ENCODE measurements at regions not wholly inside any gene's neighbourhood (a gene's known extent, or its start where the extent isn't known, plus 50 kb on each side); places are given as distances from the start of the nearest gene placed in this dataset.
"Not testable (repeated sequence)": the region's sequence is repeated elsewhere in the genome, so short reads cannot be mapped to it uniquely, and the experiment has no call there.

DNA sequence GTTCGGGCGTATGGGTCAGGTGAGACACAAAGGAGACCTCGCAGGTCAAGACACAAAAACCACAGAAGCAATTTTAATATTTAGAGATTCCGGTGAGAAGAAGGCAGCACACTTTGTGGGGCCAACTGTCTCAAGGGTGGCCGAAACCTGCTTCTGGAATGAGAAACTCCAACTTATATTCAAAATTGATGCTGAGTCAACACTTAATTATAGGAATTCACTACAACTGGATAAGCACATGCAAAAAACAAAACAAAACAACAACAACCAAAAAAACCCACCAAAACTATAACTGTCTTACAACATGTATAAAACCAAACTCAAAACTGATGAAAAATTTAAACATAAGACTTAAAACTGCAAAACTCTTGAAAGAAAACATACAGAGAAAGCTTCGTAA is 593.3 kb downstream of the POM121L12 start:
- H3F3A ChIP-seq (ENCODE audit: low read length, unreplicated experiment): no peaks in the 10 kb centered on the region
- DNase-seq (no peak), ATAC-seq (no peak)
- BruUV-seq (replicated peaks): no TSS peak
- H4K20me1 ChIP-seq (ENCODE audit: low read length): no peaks in the 10 kb centered on the region
- H3K4me3 ChIP-seq (ENCODE audit: low read length): no peak overlapping the region
- ChIA-PET CTCF (no interaction called here), POLR2A (ENCODE audit: unreplicated experiment) (no interaction called here)
- H3K4me2 ChIP-seq (ENCODE audit: low read length): no peak overlapping the region
- H2AFZ ChIP-seq (ENCODE audit: low read length): no peak overlapping the region
- no peak overlapping the region for H3K27ac ChIP-seq (ENCODE audit: low read length)
- no peaks in the 10 kb centered on the region for H3K4me1 ChIP-seq (ENCODE audit: insufficient read depth, low read length)
- intact Hi-C loops (cut with micrococcal nuclease): no loop called here
- H3K27me3 ChIP-seq (ENCODE audit: low read length): no peaks in the 10 kb centered on the region
- H3K9me2 ChIP-seq (replicated peaks; ENCODE audit: low read length): no peaks in the 10 kb centered on the region
- H3K9me3 ChIP-seq (ENCODE audit: low read length): no peaks in the 10 kb centered on the region
- TF ChIP-seq, protein P1, sequence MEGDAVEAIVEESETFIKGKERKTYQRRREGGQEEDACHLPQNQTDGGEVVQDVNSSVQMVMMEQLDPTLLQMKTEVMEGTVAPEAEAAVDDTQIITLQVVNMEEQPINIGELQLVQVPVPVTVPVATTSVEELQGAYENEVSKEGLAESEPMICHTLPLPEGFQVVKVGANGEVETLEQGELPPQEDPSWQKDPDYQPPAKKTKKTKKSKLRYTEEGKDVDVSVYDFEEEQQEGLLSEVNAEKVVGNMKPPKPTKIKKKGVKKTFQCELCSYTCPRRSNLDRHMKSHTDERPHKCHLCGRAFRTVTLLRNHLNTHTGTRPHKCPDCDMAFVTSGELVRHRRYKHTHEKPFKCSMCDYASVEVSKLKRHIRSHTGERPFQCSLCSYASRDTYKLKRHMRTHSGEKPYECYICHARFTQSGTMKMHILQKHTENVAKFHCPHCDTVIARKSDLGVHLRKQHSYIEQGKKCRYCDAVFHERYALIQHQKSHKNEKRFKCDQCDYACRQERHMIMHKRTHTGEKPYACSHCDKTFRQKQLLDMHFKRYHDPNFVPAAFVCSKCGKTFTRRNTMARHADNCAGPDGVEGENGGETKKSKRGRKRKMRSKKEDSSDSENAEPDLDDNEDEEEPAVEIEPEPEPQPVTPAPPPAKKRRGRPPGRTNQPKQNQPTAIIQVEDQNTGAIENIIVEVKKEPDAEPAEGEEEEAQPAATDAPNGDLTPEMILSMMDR (conservative IDR thresholded peaks at IDR 0.05; ENCODE audit: low read depth, low read length): no peak
- TF ChIP-seq EZH2 (IDR thresholded peaks at IDR 0.05; ENCODE audit: low read length, unreplicated experiment): no peak
- TF ChIP-seq EZH2phosphoT487 (IDR thresholded peaks at IDR 0.05; ENCODE audit: borderline replicate concordance, low read length): no peak
- no peaks in the 10 kb centered on the region for H3K79me2 ChIP-seq (ENCODE audit: low read length)
- no peak overlapping the region for H3K9ac ChIP-seq (ENCODE audit: low read length)
- H3K36me3 ChIP-seq (ENCODE audit: low read depth, low read length): no peaks in the 10 kb centered on the region

DNA sequence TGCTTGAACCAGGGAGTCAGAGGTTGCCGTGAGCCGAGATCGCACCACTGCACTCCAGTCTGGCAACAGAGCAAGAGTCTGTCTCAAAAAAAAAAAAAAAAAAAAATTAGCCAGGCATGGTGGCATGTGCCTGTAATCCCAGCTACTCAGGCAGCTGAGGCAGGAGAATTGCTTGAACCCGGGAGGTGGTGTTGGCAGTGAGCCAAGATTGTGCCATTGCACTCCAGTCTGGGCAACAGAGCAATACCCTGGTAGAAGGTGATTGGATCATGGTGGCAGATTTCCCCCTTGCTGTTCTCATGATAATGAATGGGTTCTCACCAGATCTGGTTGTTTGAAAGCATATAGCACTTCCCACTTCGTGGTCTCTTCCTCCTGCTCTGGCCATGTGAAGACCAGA is 599.8 kb downstream of the POM121L12 start:
- CTCF ChIA-PET; H2AFZ ChIP-seq (ENCODE audit: low read length); BruUV-seq (replicated peaks); H4K20me1 ChIP-seq (ENCODE audit: low read length); DNase-seq; intact Hi-C loops (cut with micrococcal nuclease); ATAC-seq; H3K4me3 ChIP-seq (ENCODE audit: low read length); H3K4me1 ChIP-seq (ENCODE audit: insufficient read depth, low read length); POLR2A ChIA-PET (ENCODE audit: unreplicated experiment); H3K9me3 ChIP-seq (ENCODE audit: low read length); H3K36me3 ChIP-seq (ENCODE audit: low read depth, low read length); H3K79me2 ChIP-seq (ENCODE audit: low read length); H3K9me2 ChIP-seq (replicated peaks; ENCODE audit: low read length); H3K4me2 ChIP-seq (ENCODE audit: low read length); H3F3A ChIP-seq (ENCODE audit: low read length, unreplicated experiment); H3K27ac ChIP-seq (ENCODE audit: low read length); H3K9ac ChIP-seq (ENCODE audit: low read length); H3K27me3 ChIP-seq (ENCODE audit: low read length): not testable (repeated sequence)

DNA sequence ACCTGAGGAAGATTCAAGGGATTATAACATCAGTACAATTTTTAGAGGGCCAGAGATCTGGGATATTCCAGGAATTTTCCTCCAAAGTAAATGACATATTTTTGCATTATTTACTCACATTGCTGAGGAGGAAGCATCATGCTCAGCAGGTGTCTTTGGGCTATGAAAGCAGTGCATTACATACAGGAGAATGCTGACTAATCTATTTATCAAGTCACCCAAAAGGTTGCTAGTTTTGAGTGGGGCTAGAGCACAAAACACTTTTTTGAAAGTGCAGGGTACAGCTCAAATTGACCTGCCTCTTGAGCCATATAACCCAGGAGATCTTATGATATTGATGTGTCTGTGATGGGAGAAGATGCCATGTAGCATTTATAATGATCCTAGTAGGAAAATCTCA is 603.1 kb downstream of the POM121L12 start:
- Histone ChIP-seq H3K4me1 (ENCODE audit: insufficient read depth, low read length) (no peaks in the 10 kb centered on the region), H3K9me2 (replicated peaks; ENCODE audit: low read length) (no peaks in the 10 kb centered on the region), H2AFZ (ENCODE audit: low read length) (no peak overlapping the region), H3K27me3 (ENCODE audit: low read length) (no peaks in the 10 kb centered on the region), H3F3A (ENCODE audit: low read length, unreplicated experiment) (no peaks in the 10 kb centered on the region), H3K79me2 (ENCODE audit: low read length) (no peaks in the 10 kb centered on the region), H3K36me3 (ENCODE audit: low read depth, low read length) (no peaks in the 10 kb centered on the region), H3K4me3 (ENCODE audit: low read length) (no peak overlapping the region), H3K4me2 (ENCODE audit: low read length) (no peak overlapping the region), H3K27ac (ENCODE audit: low read length) (no peak overlapping the region), H3K9ac (ENCODE audit: low read length) (no peak overlapping the region), H4K20me1 (ENCODE audit: low read length) (no peaks in the 10 kb centered on the region), H3K9me3 (ENCODE audit: low read length) (no peaks in the 10 kb centered on the region)
- intact Hi-C loops (cut with micrococcal nuclease): no loop called here
- no peak for TF ChIP-seq EZH2phosphoT487 (IDR thresholded peaks at IDR 0.05; ENCODE audit: borderline replicate concordance, low read length)
- BruUV-seq (replicated peaks): no TSS peak
- ChIA-PET POLR2A (ENCODE audit: unreplicated experiment) (no interaction called here), CTCF (no interaction called here)
- no peak for ATAC-seq
- no peak for DNase-seq

DNA sequence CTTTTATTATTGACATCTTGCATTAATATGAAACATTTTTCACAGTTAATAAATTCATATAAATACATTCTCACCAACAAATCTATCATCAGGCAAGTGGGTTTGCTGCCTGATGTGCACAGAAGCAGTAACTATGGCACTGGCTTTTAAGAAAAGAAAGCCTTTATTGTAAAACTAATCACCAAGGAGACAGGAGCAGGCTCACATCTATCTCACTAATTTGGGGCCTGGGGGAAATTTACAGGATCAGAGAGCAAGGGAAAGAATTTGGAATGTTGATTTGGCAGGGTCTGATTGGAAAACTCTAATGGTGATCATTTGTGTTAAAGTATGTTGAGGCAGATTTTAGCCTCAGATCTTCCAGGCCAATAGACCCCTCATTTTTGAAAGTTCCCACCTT is 605.7 kb downstream of the POM121L12 start:
- Histone ChIP-seq H3K9me2 (replicated peaks; ENCODE audit: low read length) (no peaks in the 10 kb centered on the region), H3K27me3 (ENCODE audit: low read length) (no peaks in the 10 kb centered on the region), H3K4me1 (ENCODE audit: insufficient read depth, low read length) (no peaks in the 10 kb centered on the region), H3K9ac (ENCODE audit: low read length) (no peak overlapping the region), H3K4me3 (ENCODE audit: low read length) (no peak overlapping the region), H3K4me2 (ENCODE audit: low read length) (no peak overlapping the region), H3K27ac (ENCODE audit: low read length) (no peak overlapping the region), H3K36me3 (ENCODE audit: low read depth, low read length) (no peaks in the 10 kb centered on the region), H3K79me2 (ENCODE audit: low read length) (no peaks in the 10 kb centered on the region), H2AFZ (ENCODE audit: low read length) (no peak overlapping the region), H3K9me3 (ENCODE audit: low read length) (no peaks in the 10 kb centered on the region), H3F3A (ENCODE audit: low read length, unreplicated experiment) (no peaks in the 10 kb centered on the region), H4K20me1 (ENCODE audit: low read length) (no peaks in the 10 kb centered on the region)
- TF ChIP-seq, protein P1 (conservative IDR thresholded peaks at IDR 0.05; ENCODE audit: low read depth, low read length): no peak
- TF ChIP-seq EZH2phosphoT487 (IDR thresholded peaks at IDR 0.05; ENCODE audit: borderline replicate concordance, low read length): no peak
- TF ChIP-seq EZH2 (IDR thresholded peaks at IDR 0.05; ENCODE audit: low read length, unreplicated experiment): no peak
- CTCF ChIA-PET: no interaction called here
- POLR2A ChIA-PET (ENCODE audit: unreplicated experiment): no interaction called here
- ATAC-seq (no peak), DNase-seq (no peak)
- BruUV-seq (replicated peaks): no TSS peak
- intact Hi-C loops (cut with micrococcal nuclease): no loop called here
